ENCODE measurements at regions not wholly inside any gene's neighbourhood (a gene's known extent, or its start where the extent isn't known, plus 50 kb on each side); places are given as distances from the start of the nearest gene placed in this dataset.
"Not testable (repeated sequence)": the region's sequence is repeated elsewhere in the genome, so short reads cannot be mapped to it uniquely, and the experiment has no call there.

DNA sequence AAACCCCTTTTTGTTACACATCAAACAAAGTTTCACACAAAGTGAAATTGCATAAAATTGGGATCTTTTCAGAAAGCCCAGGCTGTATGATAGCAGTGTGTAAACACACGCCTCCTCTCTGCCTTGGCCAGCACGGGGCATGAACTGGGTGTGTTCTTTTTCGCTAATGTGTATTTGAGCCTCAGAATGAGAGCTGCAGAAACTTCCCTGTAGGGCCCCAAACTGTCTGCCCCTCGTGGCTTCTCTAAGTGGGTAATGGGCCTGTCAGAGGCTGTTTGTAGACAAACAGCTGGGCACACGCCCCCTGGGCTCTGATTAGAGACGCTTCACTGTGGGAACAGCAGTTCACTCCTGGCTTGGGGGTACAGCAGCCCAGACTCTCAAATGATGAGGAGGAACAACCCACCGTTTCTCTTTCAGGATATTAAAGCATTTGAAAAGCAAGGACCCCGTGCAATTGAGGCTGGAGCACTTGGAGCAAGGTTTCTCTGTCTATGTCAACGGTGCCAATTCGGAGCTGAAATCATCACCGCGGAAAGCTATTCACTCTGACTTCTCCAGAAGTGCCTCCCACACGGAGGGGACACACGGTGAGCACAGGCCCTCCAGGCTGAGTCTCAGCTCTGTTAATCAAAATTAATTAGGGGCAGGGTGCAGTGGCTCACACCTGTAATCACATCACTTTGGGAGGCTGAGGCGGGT, 78.4 kb downstream of the KATNIP start:
- Histone ChIP-seq H3K4me2 (no peak overlapping the region), H2AFZ (ENCODE audit: low read depth) (no peak overlapping the region), H3K4me3 (ENCODE audit: low read depth in 2 of 2, low read length in 1 of 2) (no peak overlapping the region), H3F3A (replicated peaks; ENCODE audit: insufficient read depth) (no peaks in the 10 kb centered on the region), H3K36me3 (replicated peaks in 1 of 2; ENCODE audit: control insufficient read depth in 1 of 2, insufficient read depth in 2 of 2, low read length in 1 of 2) (peaks cover 0 to 9% of the 10 kb centered on the region in 2 experiments), H3K4me1 (ENCODE audit: control insufficient read depth in 1 of 2, insufficient read depth in 2 of 2, low read depth in 1 of 2, low read length in 1 of 2) (peaks cover 4 to 27% of the 10 kb centered on the region in 2 experiments; a peak in 2 of 4 replicates), H3K9ac (no peak overlapping the region), H3K9me2 (no peaks in the 10 kb centered on the region), H3K9me3 (no peaks in the 10 kb centered on the region), H3K27me3 (ENCODE audit: insufficient read depth) (no peaks in the 10 kb centered on the region), H4K20me1 (ENCODE audit: insufficient read depth) (no peaks in the 10 kb centered on the region; the same call in 1 of the 2 replicates), H3K79me2 (ENCODE audit: insufficient read depth) (no peaks in the 10 kb centered on the region), H3K27ac (ENCODE audit: low read depth in 2 of 2, low read length in 1 of 2) (no peak overlapping the region)
- 0 out of 2 replicates have a peak, but pooled peaks have one; percentile 41 for TF ChIP-seq MXI1 (IDR thresholded peaks at IDR 0.05; ENCODE audit: low read depth, low read length)
- TF ChIP-seq, protein P1, sequence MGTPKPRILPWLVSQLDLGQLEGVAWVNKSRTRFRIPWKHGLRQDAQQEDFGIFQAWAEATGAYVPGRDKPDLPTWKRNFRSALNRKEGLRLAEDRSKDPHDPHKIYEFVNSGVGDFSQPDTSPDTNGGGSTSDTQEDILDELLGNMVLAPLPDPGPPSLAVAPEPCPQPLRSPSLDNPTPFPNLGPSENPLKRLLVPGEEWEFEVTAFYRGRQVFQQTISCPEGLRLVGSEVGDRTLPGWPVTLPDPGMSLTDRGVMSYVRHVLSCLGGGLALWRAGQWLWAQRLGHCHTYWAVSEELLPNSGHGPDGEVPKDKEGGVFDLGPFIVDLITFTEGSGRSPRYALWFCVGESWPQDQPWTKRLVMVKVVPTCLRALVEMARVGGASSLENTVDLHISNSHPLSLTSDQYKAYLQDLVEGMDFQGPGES (IDR thresholded peaks at IDR 0.05; ENCODE audit: low read depth, low read length) = no peak
- POLR2A ChIA-PET = no interaction called here
- CTCF ChIA-PET = interaction anchor here (0.8 to 5.7 kb wide), 2 partner anchors 12 to 13 kb away, joined by 3 to 47 read pairs; no protein-coding TSS in a partner anchor
- WGBS (ENCODE audit: low lambda C conversion rate) = 78% methylated on average over 7 of the region's 15 CpGs
- peak; percentile 33 for DNase-seq

DNA sequence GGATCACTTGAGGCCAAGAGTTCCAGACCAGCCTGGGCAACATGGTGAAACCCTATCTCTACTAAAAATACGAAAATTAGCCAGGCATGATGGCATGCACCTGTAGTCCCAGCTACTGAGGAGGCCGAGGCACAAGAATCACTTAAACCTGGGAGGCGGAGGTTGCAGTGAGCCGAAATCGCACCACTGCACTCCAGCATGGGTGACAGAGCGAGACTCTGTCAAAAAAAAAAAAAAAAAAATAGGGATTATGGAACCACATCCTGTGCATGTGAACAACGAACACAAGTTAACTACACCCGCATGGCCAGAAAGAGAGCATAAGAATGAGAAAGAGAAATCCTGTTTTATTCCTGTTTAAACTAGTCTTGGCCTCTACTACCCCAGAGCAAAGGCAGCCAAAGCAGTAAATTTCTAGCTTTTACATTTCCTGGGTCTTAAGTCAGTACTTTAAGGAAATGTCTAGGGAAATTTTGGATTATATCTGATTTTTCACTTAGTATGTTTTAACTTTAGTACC, 79.1 kb downstream of the KATNIP start:
- POLR2A ChIA-PET; H3F3A ChIP-seq (replicated peaks; ENCODE audit: insufficient read depth); DNase-seq; H3K27me3 ChIP-seq (ENCODE audit: insufficient read depth); H4K20me1 ChIP-seq (ENCODE audit: insufficient read depth); H3K27ac ChIP-seq (ENCODE audit: low read depth in 2 of 2, low read length in 1 of 2); H3K9me3 ChIP-seq; H3K4me2 ChIP-seq; H2AFZ ChIP-seq (ENCODE audit: low read depth); H3K9ac ChIP-seq; H3K4me3 ChIP-seq (ENCODE audit: low read depth in 2 of 2, low read length in 1 of 2); H3K79me2 ChIP-seq (ENCODE audit: insufficient read depth); H3K9me2 ChIP-seq: not testable (repeated sequence)
- WGBS (ENCODE audit: low lambda C conversion rate) = 97% methylated on average over 8 of the region's 8 CpGs
- H3K4me1 ChIP-seq (ENCODE audit: control insufficient read depth in 1 of 2, insufficient read depth in 2 of 2, low read depth in 1 of 2, low read length in 1 of 2) = peaks cover 4 to 27% of the 10 kb centered on the region in 2 experiments; a peak in 2 of 4 replicates
- peaks cover 0 to 12% of the 10 kb centered on the region in 2 experiments for H3K36me3 ChIP-seq (replicated peaks in 1 of 2; ENCODE audit: control insufficient read depth in 1 of 2, insufficient read depth in 2 of 2, low read length in 1 of 2)
- CTCF ChIA-PET = interaction anchor here (0.8 to 5.7 kb wide), 2 partner anchors 11 to 13 kb away, joined by 3 to 47 read pairs; no protein-coding TSS in a partner anchor

DNA sequence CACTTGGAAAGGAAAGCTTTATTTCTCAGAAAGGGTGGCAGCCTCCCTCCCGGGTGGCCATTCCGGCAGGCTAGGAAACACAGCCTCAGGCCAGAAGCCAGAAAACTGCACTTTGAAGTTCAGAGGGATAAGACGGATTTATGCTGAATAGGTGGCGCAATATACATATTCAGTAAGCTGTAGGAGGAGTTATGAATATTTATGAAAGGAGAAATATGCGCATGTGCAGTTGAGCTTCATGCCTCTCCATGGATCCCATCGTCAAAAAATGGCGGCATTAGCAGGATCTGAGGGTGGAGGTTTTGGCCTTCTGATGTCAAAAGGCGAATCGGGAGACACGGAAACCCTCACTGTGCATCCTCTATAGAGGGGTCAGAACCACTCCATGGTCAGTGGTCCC, 82.3 kb downstream of the KATNIP start:
- 97% methylated on average over 10 of the region's 10 CpGs for WGBS (ENCODE audit: low lambda C conversion rate)
- Histone ChIP-seq H4K20me1 (ENCODE audit: insufficient read depth) (no peaks in the 10 kb centered on the region), H3F3A (replicated peaks; ENCODE audit: insufficient read depth) (no peaks in the 10 kb centered on the region), H3K9me2 (no peaks in the 10 kb centered on the region), H3K27ac (ENCODE audit: low read depth in 2 of 2, low read length in 1 of 2) (no peak overlapping the region), H3K9me3 (no peaks in the 10 kb centered on the region), H2AFZ (ENCODE audit: low read depth) (no peak overlapping the region), H3K36me3 (replicated peaks in 1 of 2; ENCODE audit: control insufficient read depth in 1 of 2, insufficient read depth in 2 of 2, low read length in 1 of 2) (peaks cover 0 to 15% of the 10 kb centered on the region in 2 experiments), H3K79me2 (ENCODE audit: insufficient read depth) (no peaks in the 10 kb centered on the region), H3K4me3 (ENCODE audit: low read depth in 2 of 2, low read length in 1 of 2) (no peak overlapping the region), H3K4me1 (ENCODE audit: control insufficient read depth in 1 of 2, insufficient read depth in 2 of 2, low read depth in 1 of 2, low read length in 1 of 2) (peaks cover 0 to 20% of the 10 kb centered on the region in 2 experiments; a peak in 1 of 4 replicates), H3K4me2 (no peak overlapping the region), H3K27me3 (ENCODE audit: insufficient read depth) (no peaks in the 10 kb centered on the region), H3K9ac (no peak overlapping the region)
- DNase-seq = no peak
- CTCF ChIA-PET = interaction anchor here (0.7 to 5.7 kb wide), 4 partner anchors 8 to 235 kb away, joined by 3 to 47 read pairs (median 4); no protein-coding TSS in a partner anchor
- POLR2A ChIA-PET = interaction anchor here (0.9 kb wide), 1 partner anchor 82 kb away, joined by 3 read pairs; the partner anchor contains the start of genes GTF3C1 and KATNIP
- no peak for TF ChIP-seq RXRA (IDR thresholded peaks at IDR 0.05; ENCODE audit: borderline replicate concordance, low read depth)
- TF ChIP-seq, protein P2, sequence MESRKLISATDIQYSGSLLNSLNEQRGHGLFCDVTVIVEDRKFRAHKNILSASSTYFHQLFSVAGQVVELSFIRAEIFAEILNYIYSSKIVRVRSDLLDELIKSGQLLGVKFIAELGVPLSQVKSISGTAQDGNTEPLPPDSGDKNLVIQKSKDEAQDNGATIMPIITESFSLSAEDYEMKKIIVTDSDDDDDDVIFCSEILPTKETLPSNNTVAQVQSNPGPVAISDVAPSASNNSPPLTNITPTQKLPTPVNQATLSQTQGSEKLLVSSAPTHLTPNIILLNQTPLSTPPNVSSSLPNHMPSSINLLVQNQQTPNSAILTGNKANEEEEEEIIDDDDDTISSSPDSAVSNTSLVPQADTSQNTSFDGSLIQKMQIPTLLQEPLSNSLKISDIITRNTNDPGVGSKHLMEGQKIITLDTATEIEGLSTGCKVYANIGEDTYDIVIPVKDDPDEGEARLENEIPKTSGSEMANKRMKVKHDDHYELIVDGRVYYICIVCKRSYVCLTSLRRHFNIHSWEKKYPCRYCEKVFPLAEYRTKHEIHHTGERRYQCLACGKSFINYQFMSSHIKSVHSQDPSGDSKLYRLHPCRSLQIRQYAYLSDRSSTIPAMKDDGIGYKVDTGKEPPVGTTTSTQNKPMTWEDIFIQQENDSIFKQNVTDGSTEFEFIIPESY (IDR thresholded peaks at IDR 0.05; ENCODE audit: borderline replicate concordance, low read depth) = no peak
- TF ChIP-seq RCOR1 (IDR thresholded peaks at IDR 0.05; ENCODE audit: low read length) = no peak
- TF ChIP-seq GATA2 (CRISPR knock-in tag; IDR thresholded peaks at IDR 0.05) = no peak
- TF ChIP-seq, protein P3, sequence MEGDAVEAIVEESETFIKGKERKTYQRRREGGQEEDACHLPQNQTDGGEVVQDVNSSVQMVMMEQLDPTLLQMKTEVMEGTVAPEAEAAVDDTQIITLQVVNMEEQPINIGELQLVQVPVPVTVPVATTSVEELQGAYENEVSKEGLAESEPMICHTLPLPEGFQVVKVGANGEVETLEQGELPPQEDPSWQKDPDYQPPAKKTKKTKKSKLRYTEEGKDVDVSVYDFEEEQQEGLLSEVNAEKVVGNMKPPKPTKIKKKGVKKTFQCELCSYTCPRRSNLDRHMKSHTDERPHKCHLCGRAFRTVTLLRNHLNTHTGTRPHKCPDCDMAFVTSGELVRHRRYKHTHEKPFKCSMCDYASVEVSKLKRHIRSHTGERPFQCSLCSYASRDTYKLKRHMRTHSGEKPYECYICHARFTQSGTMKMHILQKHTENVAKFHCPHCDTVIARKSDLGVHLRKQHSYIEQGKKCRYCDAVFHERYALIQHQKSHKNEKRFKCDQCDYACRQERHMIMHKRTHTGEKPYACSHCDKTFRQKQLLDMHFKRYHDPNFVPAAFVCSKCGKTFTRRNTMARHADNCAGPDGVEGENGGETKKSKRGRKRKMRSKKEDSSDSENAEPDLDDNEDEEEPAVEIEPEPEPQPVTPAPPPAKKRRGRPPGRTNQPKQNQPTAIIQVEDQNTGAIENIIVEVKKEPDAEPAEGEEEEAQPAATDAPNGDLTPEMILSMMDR (IDR thresholded peaks at IDR 0.05) = no peak
- TF ChIP-seq, protein P4, sequence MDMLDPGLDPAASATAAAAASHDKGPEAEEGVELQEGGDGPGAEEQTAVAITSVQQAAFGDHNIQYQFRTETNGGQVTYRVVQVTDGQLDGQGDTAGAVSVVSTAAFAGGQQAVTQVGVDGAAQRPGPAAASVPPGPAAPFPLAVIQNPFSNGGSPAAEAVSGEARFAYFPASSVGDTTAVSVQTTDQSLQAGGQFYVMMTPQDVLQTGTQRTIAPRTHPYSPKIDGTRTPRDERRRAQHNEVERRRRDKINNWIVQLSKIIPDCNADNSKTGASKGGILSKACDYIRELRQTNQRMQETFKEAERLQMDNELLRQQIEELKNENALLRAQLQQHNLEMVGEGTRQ (IDR thresholded peaks at IDR 0.05; ENCODE audit: borderline replicate concordance, low read depth, low read length) = no peak
- TF ChIP-seq NRF1 (IDR thresholded peaks at IDR 0.05; ENCODE audit: low read depth, low read length) = no peak
- TF ChIP-seq, protein P5, sequence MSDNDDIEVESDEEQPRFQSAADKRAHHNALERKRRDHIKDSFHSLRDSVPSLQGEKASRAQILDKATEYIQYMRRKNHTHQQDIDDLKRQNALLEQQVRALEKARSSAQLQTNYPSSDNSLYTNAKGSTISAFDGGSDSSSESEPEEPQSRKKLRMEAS (IDR thresholded peaks at IDR 0.05; ENCODE audit: low read depth) = no peak

Data from SK-N-SH (cell line).